ENCODE measurements at regions not wholly inside any gene's neighbourhood (a gene's known extent, or its start where the extent isn't known, plus 50 kb on each side); places are given as distances from the start of the nearest gene placed in this dataset.

DNA sequence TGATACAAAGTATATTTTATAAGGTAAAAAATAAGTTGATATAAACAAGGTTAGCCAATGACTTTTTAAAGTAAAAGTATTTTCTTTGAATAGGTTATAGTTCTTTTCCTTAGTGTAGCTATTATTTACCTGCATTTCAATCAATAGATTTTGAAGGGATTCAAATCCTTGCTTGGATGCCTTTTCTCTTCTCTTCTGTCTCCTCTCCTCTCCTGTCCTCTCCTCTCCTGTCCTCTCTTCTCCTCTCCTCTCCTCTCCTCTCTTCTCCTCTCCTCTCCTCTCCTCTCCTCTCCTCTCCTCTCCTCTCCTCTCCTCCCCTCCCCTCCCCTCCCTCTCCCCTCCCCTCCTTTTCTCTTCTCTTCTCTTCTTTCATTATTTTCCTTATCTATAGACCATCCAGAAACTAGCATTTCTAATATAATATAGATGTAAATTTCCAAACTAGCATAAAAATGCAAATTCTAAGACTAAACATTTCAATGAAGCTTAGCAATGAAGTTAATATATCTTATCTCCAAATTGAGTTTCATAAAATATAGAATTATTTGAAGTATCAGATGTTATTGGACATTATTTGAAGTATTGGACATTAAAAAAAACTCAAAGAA is 60.5 kb upstream of the PRKCQ start:
- no peaks in the 10 kb centered on the region for H4K20me1 ChIP-seq (ENCODE audit: insufficient read depth)
- H3K4me2 ChIP-seq = no peak overlapping the region
- H3K4me1 ChIP-seq (ENCODE audit: low read depth, poor library complexity, severe bottlenecking) = no peaks in the 10 kb centered on the region
- H3K4me3 ChIP-seq (IDR thresholded peaks at IDR 0.05; ENCODE audit: insufficient read depth, low read depth, low read length) = no peak overlapping the region
- H3K9ac ChIP-seq = no peak overlapping the region
- H2AFZ ChIP-seq (ENCODE audit: low read depth) = no peak overlapping the region
- no peaks in the 10 kb centered on the region for H3K27me3 ChIP-seq (ENCODE audit: insufficient read depth, low read depth)
- H3K36me3 ChIP-seq (ENCODE audit: insufficient read depth) = no peaks in the 10 kb centered on the region
- no peaks in the 10 kb centered on the region for H3K79me2 ChIP-seq (ENCODE audit: insufficient read depth, low read depth)
- no peak overlapping the region for H3K27ac ChIP-seq
- TF ChIP-seq, protein P1, sequence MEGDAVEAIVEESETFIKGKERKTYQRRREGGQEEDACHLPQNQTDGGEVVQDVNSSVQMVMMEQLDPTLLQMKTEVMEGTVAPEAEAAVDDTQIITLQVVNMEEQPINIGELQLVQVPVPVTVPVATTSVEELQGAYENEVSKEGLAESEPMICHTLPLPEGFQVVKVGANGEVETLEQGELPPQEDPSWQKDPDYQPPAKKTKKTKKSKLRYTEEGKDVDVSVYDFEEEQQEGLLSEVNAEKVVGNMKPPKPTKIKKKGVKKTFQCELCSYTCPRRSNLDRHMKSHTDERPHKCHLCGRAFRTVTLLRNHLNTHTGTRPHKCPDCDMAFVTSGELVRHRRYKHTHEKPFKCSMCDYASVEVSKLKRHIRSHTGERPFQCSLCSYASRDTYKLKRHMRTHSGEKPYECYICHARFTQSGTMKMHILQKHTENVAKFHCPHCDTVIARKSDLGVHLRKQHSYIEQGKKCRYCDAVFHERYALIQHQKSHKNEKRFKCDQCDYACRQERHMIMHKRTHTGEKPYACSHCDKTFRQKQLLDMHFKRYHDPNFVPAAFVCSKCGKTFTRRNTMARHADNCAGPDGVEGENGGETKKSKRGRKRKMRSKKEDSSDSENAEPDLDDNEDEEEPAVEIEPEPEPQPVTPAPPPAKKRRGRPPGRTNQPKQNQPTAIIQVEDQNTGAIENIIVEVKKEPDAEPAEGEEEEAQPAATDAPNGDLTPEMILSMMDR (conservative IDR thresholded peaks at IDR 0.05; ENCODE audit: low read depth, low read length) = no peak

DNA sequence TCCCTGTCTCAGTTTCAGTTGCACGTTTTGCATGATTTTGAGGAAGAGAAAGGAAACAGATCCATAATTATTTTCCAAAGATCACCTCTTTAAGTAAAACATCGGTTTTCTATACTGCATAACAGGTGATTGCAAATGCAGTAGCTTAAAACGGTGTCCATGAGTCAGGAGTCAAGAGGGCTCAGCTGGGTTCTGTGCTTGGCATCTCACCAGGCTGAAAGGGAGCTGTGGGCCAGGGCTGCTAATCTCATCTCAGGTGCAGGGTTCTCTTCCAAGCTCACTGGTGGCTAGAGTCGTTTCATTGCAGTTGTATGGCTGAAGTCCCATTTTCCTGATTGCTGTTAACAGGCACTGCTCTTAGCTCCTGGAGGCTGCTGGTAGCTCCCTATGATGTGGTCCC is 57.0 kb upstream of the PRKCQ start:
- Histone ChIP-seq H3K9ac (no peak overlapping the region), H3K27me3 (ENCODE audit: insufficient read depth, low read depth) (no peaks in the 10 kb centered on the region), H3K27ac (no peak overlapping the region), H2AFZ (ENCODE audit: low read depth) (no peak overlapping the region), H3K4me1 (ENCODE audit: low read depth, poor library complexity, severe bottlenecking) (no peaks in the 10 kb centered on the region), H4K20me1 (ENCODE audit: insufficient read depth) (no peaks in the 10 kb centered on the region), H3K79me2 (ENCODE audit: insufficient read depth, low read depth) (no peaks in the 10 kb centered on the region), H3K4me3 (IDR thresholded peaks at IDR 0.05; ENCODE audit: insufficient read depth, low read depth, low read length) (no peak overlapping the region), H3K4me2 (no peak overlapping the region), H3K36me3 (ENCODE audit: insufficient read depth) (no peaks in the 10 kb centered on the region)
- TF ChIP-seq, protein P1 (conservative IDR thresholded peaks at IDR 0.05; ENCODE audit: low read depth, low read length) = no peak

DNA sequence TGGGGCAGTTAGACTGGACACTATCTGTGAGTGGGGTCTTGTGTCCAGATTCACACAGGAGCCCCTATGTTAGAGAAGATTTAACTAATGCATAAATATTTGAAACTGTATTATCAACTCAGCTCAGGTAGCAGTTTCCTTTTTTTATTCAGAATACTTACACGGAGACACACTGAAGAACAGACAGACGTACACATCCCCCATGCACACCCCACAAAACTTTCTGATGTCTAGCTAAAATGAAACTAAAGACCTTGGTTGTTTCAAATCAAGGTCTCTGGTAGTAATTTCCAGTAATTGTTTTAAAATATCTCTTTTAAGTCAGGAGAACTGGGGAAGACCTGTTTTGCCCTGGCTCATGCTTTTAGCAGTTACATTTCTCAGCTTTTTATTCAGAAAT is 55.7 kb upstream of the PRKCQ start:
- H3K36me3 ChIP-seq (ENCODE audit: insufficient read depth) = no peaks in the 10 kb centered on the region
- no peak overlapping the region for H3K4me2 ChIP-seq
- H3K27ac ChIP-seq = no peak overlapping the region
- no peak overlapping the region for H2AFZ ChIP-seq (ENCODE audit: low read depth)
- TF ChIP-seq, protein P1 (conservative IDR thresholded peaks at IDR 0.05; ENCODE audit: low read depth, low read length) = no peak
- no peaks in the 10 kb centered on the region for H3K27me3 ChIP-seq (ENCODE audit: insufficient read depth, low read depth)
- H3K4me3 ChIP-seq (IDR thresholded peaks at IDR 0.05; ENCODE audit: insufficient read depth, low read depth, low read length) = no peak overlapping the region
- no peaks in the 10 kb centered on the region for H3K79me2 ChIP-seq (ENCODE audit: insufficient read depth, low read depth)
- H4K20me1 ChIP-seq (ENCODE audit: insufficient read depth) = no peaks in the 10 kb centered on the region
- no peaks in the 10 kb centered on the region for H3K4me1 ChIP-seq (ENCODE audit: low read depth, poor library complexity, severe bottlenecking)
- H3K9ac ChIP-seq = no peak overlapping the region
